Neural cell (in vitro differentiated cells): ENCODE measurements at regions not wholly inside any gene's neighbourhood (a gene's known extent, or its start where the extent isn't known, plus 50 kb on each side); places are given as distances from the start of the nearest gene placed in this dataset.
"Not testable (repeated sequence)": the region's sequence is repeated elsewhere in the genome, so short reads cannot be mapped to it uniquely, and the experiment has no call there.

Experiments
- H2AFZ ChIP-seq: fragments of 200-600, 300-800 bp; sonication (generic), shearing (Covaris generic); 2 replicates; pipeline ENCODE4 v1.6.0; 2014; ENCODE audit warnings: low read depth, mild to moderate bottlenecking, antibody characterized with exemption, low read length, moderate library complexity
- H3F3A ChIP-seq: fragments of 200-600 bp; shearing (Covaris generic); 2 replicates; pipeline ENCODE4 v1.6.1; 2016; ENCODE audit warnings: mild to moderate bottlenecking, moderate library complexity, mixed read lengths, antibody characterized with exemption, low read length; ENCODE audit not compliant: insufficient read depth, poor library complexity, severe bottlenecking
- H3K27ac ChIP-seq: fragments of 200-600, 300-800 bp; sonication (generic), shearing (Covaris generic); 2 replicates; pipeline ENCODE4 v1.5.1; 2014; ENCODE audit warnings: mild to moderate bottlenecking, low read length, moderate library complexity
- H3K27me3 ChIP-seq: fragments of 300-800, 200-600 bp; sonication (generic), shearing (Covaris generic); 2 replicates; pipeline ENCODE4 v1.6.0; 2014; ENCODE audit warnings: mild to moderate bottlenecking, low read depth, low read length, moderate library complexity; ENCODE audit not compliant: insufficient read depth
- H3K36me3 ChIP-seq: fragments of 300-800, 200-600 bp; sonication (generic), shearing (Covaris generic); 2 replicates; pipeline ENCODE4 v1.5.1; 2014; ENCODE audit warnings: mild to moderate bottlenecking, antibody characterized with exemption, low read length, moderate library complexity; ENCODE audit not compliant: insufficient read depth
- H3K4me2 ChIP-seq: fragments of 300-800, 200-600 bp; sonication (generic), shearing (Covaris generic); 2 replicates; pipeline ENCODE4 v1.6.0; 2014; ENCODE audit warnings: mild to moderate bottlenecking, low read length
- H3K4me3 ChIP-seq: fragments of 300-800, 200-600 bp; sonication (generic), shearing (Covaris generic); 2 replicates; pipeline ENCODE4 v1.5.1; 2014; ENCODE audit warnings: mild to moderate bottlenecking, low read length, moderate library complexity
- H3K79me2 ChIP-seq: fragments of 200-600 bp; shearing (Covaris generic); replicated peaks from 2 replicates; pipeline ENCODE4 v1.6.0; 2014; ENCODE audit warnings: mild to moderate bottlenecking, low read length, moderate library complexity; ENCODE audit not compliant: insufficient read depth
- H3K9ac ChIP-seq: fragments of 300-800, 200-600 bp; sonication (generic), shearing (Covaris generic); 2 replicates; pipeline ENCODE4 v1.6.1; 2016; ENCODE audit warnings: mild to moderate bottlenecking, low read length, mixed read lengths
- H3K9me2 ChIP-seq: fragments of 200-600 bp; shearing (Covaris generic); 2 replicates; pipeline ENCODE4 v1.6.1; 2016; ENCODE audit warnings: mild to moderate bottlenecking, low read length, mixed read lengths; ENCODE audit not compliant: insufficient read depth
- H3K9me3 ChIP-seq: fragments of 200-600, 300-800 bp; sonication (generic), shearing (Covaris generic); 2 replicates; pipeline ENCODE4 v1.6.1; 2016; ENCODE audit warnings: mild to moderate bottlenecking, mixed run types, low read length, moderate library complexity, mixed read lengths
- H4K20me1 ChIP-seq: fragments of 200-600 bp; shearing (Covaris generic); 2 replicates; pipeline ENCODE4 v1.6.1; 2016; ENCODE audit warnings: mild to moderate bottlenecking, mixed run types; ENCODE audit not compliant: insufficient read depth
- EP300 ChIP-seq: fragments of 450-650 bp; conservative IDR thresholded peaks from 2 replicates; pipeline ENCODE4 v1.6.1; 2014; ENCODE audit warnings: antibody characterized with exemption, mild to moderate bottlenecking, moderate library complexity; ENCODE audit not compliant: poor library complexity, severe bottlenecking
- EZH2 ChIP-seq: fragments of 200-600, 300-800 bp; shearing (Covaris generic), sonication (generic); IDR thresholded peaks from 2 replicates; pipeline ENCODE4 v1.6.1; 2014; ENCODE audit warnings: antibody characterized with exemption, low read length, borderline replicate concordance, mild to moderate bottlenecking; ENCODE audit not compliant: insufficient read depth, poor library complexity, severe bottlenecking
- MXI1 ChIP-seq: fragments of 450-650 bp; conservative IDR thresholded peaks from 2 replicates; pipeline ENCODE4 v1.6.1; 2014; ENCODE audit warnings: antibody characterized with exemption, mild to moderate bottlenecking; ENCODE audit not compliant: poor library complexity, severe bottlenecking
- POLR2AphosphoS5 ChIP-seq: IDR thresholded peaks from 2 replicates; pipeline ENCODE4 v1.6.1; 2012
- RAD21 ChIP-seq: fragments of 450-650 bp; conservative IDR thresholded peaks from 2 replicates; pipeline ENCODE4 v1.6.1; 2014; ENCODE audit warnings: antibody characterized with exemption, mild to moderate bottlenecking, moderate library complexity
- SMC3 ChIP-seq: fragments of 450-650 bp; conservative IDR thresholded peaks from 2 replicates; pipeline ENCODE4 v1.6.1; 2014; ENCODE audit warnings: antibody characterized with exemption, mild to moderate bottlenecking, moderate library complexity; ENCODE audit not compliant: poor library complexity
- TAF1 ChIP-seq: IDR thresholded peaks from 2 replicates; pipeline ENCODE4 v1.6.1; 2012; ENCODE audit warnings: low read depth
- TF ChIP-seq, protein P1 (sequence below): fragments of 450-650 bp; IDR thresholded peaks from 2 replicates; pipeline ENCODE4 v1.5.1; 2014; ENCODE audit warnings: antibody characterized with exemption, mild to moderate bottlenecking, moderate library complexity; ENCODE audit not compliant: poor library complexity, severe bottlenecking
- TF ChIP-seq, protein P2 (sequence below): IDR thresholded peaks from 2 replicates; pipeline ENCODE4 v1.6.1; 2012; ENCODE audit warnings: borderline replicate concordance

DNA sequence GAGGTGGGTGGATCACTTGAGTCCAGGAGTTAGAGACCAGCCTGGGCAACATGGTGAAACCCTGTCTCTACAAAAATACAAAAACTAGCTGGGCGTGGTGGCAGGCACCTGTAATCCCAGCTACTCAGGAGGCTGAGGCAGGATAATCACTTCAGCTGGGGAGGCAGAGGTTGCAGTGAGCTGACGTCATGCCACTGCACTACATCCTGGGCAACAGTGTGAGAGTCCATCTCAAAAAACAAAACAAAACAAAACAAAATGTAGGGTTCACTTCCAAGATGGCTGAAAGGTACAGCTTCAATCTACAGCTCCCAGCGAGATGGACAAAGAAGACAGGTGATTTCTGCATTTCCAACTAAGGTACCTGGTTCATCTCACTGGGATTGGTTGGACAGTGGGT is 291.6 kb downstream of the HGF start:
- H3F3A ChIP-seq, H3K4me3 ChIP-seq, H3K4me2 ChIP-seq, H3K9me2 ChIP-seq, H4K20me1 ChIP-seq, H3K27ac ChIP-seq, H3K27me3 ChIP-seq, H3K9me3 ChIP-seq, H3K36me3 ChIP-seq, H2AFZ ChIP-seq, H3K9ac ChIP-seq, H3K79me2 ChIP-seq: not testable (repeated sequence)

DNA sequence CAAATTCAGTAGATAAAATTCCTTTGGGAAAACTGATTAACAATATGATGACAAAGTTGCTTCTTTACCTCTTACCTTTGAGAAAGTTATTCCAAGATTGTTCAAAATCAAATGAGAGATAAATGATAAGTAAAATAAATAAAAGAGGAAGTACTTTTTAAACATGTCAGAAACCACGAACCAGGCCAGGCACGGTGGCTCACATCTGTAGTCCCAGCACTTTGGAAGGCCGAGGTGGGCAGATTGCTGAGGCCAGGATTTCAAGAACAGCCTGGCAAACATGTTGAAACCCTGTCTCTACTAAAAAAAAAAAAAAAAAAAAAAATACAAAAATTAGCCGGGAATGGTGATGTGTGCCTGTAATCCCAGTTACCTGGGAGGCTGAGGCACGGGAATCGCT is 296.6 kb downstream of the HGF start:
- Histone ChIP-seq H3F3A (no peaks in the 10 kb centered on the region), H2AFZ (no peak overlapping the region), H3K36me3 (no peaks in the 10 kb centered on the region), H3K4me2 (no peak overlapping the region), H3K9ac (no peak overlapping the region), H3K9me3 (no peaks in the 10 kb centered on the region), H3K27ac (no peak overlapping the region), H3K27me3 (no peaks in the 10 kb centered on the region), H3K9me2 (no peaks in the 10 kb centered on the region), H4K20me1 (no peaks in the 10 kb centered on the region), H3K79me2 (no peaks in the 10 kb centered on the region), H3K4me3 (no peak overlapping the region)
- TF ChIP-seq TAF1: no peak
- no peak for TF ChIP-seq EZH2
- no peak for TF ChIP-seq RAD21
- TF ChIP-seq POLR2AphosphoS5: no peak
- TF ChIP-seq SMC3: no peak
- TF ChIP-seq, protein P1, sequence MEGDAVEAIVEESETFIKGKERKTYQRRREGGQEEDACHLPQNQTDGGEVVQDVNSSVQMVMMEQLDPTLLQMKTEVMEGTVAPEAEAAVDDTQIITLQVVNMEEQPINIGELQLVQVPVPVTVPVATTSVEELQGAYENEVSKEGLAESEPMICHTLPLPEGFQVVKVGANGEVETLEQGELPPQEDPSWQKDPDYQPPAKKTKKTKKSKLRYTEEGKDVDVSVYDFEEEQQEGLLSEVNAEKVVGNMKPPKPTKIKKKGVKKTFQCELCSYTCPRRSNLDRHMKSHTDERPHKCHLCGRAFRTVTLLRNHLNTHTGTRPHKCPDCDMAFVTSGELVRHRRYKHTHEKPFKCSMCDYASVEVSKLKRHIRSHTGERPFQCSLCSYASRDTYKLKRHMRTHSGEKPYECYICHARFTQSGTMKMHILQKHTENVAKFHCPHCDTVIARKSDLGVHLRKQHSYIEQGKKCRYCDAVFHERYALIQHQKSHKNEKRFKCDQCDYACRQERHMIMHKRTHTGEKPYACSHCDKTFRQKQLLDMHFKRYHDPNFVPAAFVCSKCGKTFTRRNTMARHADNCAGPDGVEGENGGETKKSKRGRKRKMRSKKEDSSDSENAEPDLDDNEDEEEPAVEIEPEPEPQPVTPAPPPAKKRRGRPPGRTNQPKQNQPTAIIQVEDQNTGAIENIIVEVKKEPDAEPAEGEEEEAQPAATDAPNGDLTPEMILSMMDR: no peak
- TF ChIP-seq, protein P2, sequence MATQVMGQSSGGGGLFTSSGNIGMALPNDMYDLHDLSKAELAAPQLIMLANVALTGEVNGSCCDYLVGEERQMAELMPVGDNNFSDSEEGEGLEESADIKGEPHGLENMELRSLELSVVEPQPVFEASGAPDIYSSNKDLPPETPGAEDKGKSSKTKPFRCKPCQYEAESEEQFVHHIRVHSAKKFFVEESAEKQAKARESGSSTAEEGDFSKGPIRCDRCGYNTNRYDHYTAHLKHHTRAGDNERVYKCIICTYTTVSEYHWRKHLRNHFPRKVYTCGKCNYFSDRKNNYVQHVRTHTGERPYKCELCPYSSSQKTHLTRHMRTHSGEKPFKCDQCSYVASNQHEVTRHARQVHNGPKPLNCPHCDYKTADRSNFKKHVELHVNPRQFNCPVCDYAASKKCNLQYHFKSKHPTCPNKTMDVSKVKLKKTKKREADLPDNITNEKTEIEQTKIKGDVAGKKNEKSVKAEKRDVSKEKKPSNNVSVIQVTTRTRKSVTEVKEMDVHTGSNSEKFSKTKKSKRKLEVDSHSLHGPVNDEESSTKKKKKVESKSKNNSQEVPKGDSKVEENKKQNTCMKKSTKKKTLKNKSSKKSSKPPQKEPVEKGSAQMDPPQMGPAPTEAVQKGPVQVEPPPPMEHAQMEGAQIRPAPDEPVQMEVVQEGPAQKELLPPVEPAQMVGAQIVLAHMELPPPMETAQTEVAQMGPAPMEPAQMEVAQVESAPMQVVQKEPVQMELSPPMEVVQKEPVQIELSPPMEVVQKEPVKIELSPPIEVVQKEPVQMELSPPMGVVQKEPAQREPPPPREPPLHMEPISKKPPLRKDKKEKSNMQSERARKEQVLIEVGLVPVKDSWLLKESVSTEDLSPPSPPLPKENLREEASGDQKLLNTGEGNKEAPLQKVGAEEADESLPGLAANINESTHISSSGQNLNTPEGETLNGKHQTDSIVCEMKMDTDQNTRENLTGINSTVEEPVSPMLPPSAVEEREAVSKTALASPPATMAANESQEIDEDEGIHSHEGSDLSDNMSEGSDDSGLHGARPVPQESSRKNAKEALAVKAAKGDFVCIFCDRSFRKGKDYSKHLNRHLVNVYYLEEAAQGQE: no peak
- no peak for TF ChIP-seq MXI1

DNA sequence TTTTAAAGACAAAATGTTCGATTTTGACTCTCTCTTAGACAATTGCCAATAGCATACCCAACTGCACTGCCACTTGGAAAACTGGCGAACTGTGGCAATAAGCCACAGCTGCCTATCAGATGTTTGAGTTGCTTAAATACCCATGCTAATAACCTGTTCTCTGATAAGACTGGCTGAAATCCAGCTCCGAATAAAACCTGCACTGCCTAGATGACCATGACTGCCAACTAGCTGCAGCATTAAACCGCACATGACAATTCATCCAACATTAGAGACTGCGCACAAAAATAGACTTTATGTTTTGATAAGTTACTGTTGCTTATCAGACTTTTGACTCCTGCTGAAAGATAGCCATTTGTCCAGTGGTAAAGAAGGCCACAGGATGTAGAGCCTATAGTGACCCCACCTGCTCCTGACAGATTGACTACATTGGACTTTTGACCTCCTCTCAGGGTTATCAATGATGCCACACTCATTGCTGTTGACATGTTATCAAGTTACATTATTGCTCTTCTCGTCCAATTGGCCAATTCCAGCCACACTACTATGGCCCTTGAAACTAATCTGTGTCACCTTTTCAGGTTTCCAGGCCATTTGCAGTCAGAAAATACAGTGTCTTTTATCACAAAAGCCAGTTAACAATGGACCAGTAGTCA is 299.0 kb downstream of the HGF start:
- no peaks in the 10 kb centered on the region for H3K36me3 ChIP-seq
- H3K9ac ChIP-seq: no peak overlapping the region
- no peaks in the 10 kb centered on the region for H3K79me2 ChIP-seq
- TF ChIP-seq MXI1 (no peak), SMC3 (no peak), EP300 (no peak), POLR2AphosphoS5 (no peak), RAD21 (no peak), EZH2 (no peak), TAF1 (no peak)
- TF ChIP-seq, protein P1: no peak
- TF ChIP-seq, protein P2: no peak
- H3K9me3 ChIP-seq: no peaks in the 10 kb centered on the region
- H3K9me2 ChIP-seq: no peaks in the 10 kb centered on the region
- no peak overlapping the region for H3K4me3 ChIP-seq
- no peaks in the 10 kb centered on the region for H3K27me3 ChIP-seq
- H3K4me2 ChIP-seq: no peak overlapping the region
- no peak overlapping the region for H3K27ac ChIP-seq
- no peaks in the 10 kb centered on the region for H3F3A ChIP-seq
- H2AFZ ChIP-seq: no peak overlapping the region
- no peaks in the 10 kb centered on the region for H4K20me1 ChIP-seq
